ENCODE measurements at regions not wholly inside any gene's neighbourhood (a gene's known extent, or its start where the extent isn't known, plus 50 kb on each side); places are given as distances from the start of the nearest gene placed in this dataset.

- no peak for DNase-seq (ENCODE audit: low read depth in 2 of 3, low spot score in 2 of 3)
These were observed 210.0 kb downstream of the FOXO1 start for GRCh38 chr13:40456397-40456953.

GRCh38 chr13:40456979-40457553 lies 209.4 kb downstream of the FOXO1 start:
- DNase-seq (ENCODE audit: low read depth in 2 of 3, low spot score in 2 of 3): no peak

- DNase-seq (ENCODE audit: low read depth in 2 of 3, low spot score in 2 of 3): no peak
These were observed 208.3 kb downstream of the FOXO1 start for GRCh38 chr13:40457929-40458719.

- no peak for DNase-seq (ENCODE audit: low read depth in 2 of 3, low spot score in 2 of 3)
These were observed 207.8 kb downstream of the FOXO1 start for GRCh38 chr13:40458720-40458990.

GRCh38 chr13:40460116-40460515 lies 206.3 kb downstream of the FOXO1 start:
- no peak for DNase-seq (ENCODE audit: low read depth in 2 of 3, low spot score in 2 of 3)

GRCh38 chr13:40464337-40465014 lies 202.0 kb downstream of the FOXO1 start:
- no peak for DNase-seq (ENCODE audit: low read depth in 2 of 3, low spot score in 2 of 3)

- DNase-seq (ENCODE audit: low read depth in 2 of 3, low spot score in 2 of 3): no peak
These were observed 201.4 kb downstream of the FOXO1 start for GRCh38 chr13:40465015-40465390.

GRCh38 chr13:40466272-40466671 lies 200.2 kb downstream of the FOXO1 start:
- DNase-seq (ENCODE audit: low read depth in 2 of 3, low spot score in 2 of 3): no peak

GRCh38 chr13:40468227-40468838 lies 198.1 kb downstream of the FOXO1 start:
- no peak for DNase-seq (ENCODE audit: low read depth in 2 of 3, low spot score in 2 of 3)

- no peak for DNase-seq (ENCODE audit: low read depth in 2 of 3, low spot score in 2 of 3)
These were observed 196.7 kb downstream of the FOXO1 start for GRCh38 chr13:40469581-40470310.

GRCh38 chr13:40470660-40471059 lies 195.8 kb downstream of the FOXO1 start:
- no peak for DNase-seq (ENCODE audit: low read depth in 2 of 3, low spot score in 2 of 3)

GRCh38 chr13:40471076-40471475 lies 195.4 kb downstream of the FOXO1 start:
- DNase-seq (ENCODE audit: low read depth in 2 of 3, low spot score in 2 of 3): no peak

- no peak for DNase-seq (ENCODE audit: low read depth in 2 of 3, low spot score in 2 of 3)
These were observed 194.5 kb downstream of the FOXO1 start for GRCh38 chr13:40471911-40472310.

- DNase-seq (ENCODE audit: low read depth in 2 of 3, low spot score in 2 of 3): no peak
These were observed 193.8 kb downstream of the FOXO1 start for GRCh38 chr13:40472427-40473220.

GRCh38 chr13:40475617-40476016 lies 190.8 kb downstream of the FOXO1 start:
- DNase-seq (ENCODE audit: low read depth in 2 of 3, low spot score in 2 of 3): no peak

GRCh38 chr13:40476175-40476958 lies 190.1 kb downstream of the FOXO1 start:
- no peak for DNase-seq (ENCODE audit: low read depth in 2 of 3, low spot score in 2 of 3)

- peak in 1 of 3 donors; percentile 37 for DNase-seq (ENCODE audit: low read depth in 2 of 3, low spot score in 2 of 3)
These were observed 188.5 kb downstream of the FOXO1 start for GRCh38 chr13:40477623-40478608.

- no peak for DNase-seq (ENCODE audit: low read depth in 2 of 3, low spot score in 2 of 3)
These were observed 187.7 kb downstream of the FOXO1 start for GRCh38 chr13:40478775-40479174.
